ENCODE measurements at regions not wholly inside any gene's neighbourhood (a gene's known extent, or its start where the extent isn't known, plus 50 kb on each side); places are given as distances from the start of the nearest gene placed in this dataset.
A peak's percentile ranks its signal among the peaks of the same experiment; 100 is the strongest.

DNA sequence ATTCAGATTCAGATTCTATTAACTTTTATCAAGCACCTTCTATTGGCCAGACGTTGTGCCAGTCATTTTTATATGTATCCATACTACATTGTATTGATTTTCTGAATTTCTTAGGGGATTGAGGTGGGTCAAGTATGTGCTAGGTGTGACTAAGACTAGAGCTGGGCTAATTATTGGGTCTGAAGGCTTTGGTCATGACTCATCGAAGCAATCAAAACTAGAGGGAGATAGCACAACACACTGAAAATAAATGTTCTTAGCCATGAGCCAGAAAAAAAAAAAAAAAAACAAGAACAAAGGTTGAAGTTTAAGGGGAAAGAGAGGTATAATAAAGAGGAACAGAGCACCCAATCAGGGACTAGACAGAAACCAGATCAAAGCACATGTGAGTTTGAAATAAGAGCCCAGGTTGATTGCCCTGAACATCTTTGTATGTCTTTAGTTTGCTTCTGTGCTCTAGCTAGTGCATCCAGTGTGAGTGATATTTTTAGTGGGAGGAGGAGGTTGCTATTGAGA, 171.6 kb upstream of the FOXP2 start:
- 68 to 69% methylated on average over 2 of the region's 2 CpGs for WGBS, 2 experiments (ENCODE audit: low coverage in 1 of 2, low lambda C conversion rate in 2 of 2, missing lambda C conversion rate in 2 of 2)
- in situ Hi-C loops (cut with MboI): no loop called here
- DNase-seq: peak; percentile 12

DNA sequence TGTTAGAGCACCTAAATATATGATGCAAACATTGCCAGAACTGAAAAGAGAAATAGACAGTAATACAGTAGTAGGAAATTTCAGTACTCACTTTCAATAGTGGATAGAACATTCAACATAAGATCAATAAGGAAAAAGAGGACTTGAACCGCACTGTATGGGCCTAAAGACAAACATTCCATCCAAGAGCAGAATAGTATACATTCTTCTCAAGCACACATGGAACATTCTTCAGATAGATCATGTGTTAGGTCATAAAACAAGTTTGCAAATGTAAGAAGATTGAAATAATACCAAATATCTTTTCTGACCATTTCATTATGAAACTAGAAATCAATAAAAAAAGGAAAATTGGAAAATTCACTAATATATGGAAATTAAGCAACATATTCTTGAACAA, 185.4 kb upstream of the FOXP2 start:
- DNase-seq: no peak
- H4K20me1 ChIP-seq (ENCODE audit: insufficient read depth): no peaks in the 10 kb centered on the region

More for the DNA sequence above, 171.6 kb upstream of the FOXP2 start:
- no peak overlapping the region for H3K4me2 ChIP-seq (ENCODE audit: unreplicated experiment)
- H3K4me3 ChIP-seq: no peak overlapping the region
- no peaks in the 10 kb centered on the region for H3K9me3 ChIP-seq (ENCODE audit: low read depth)
- no peak overlapping the region for H3K27ac ChIP-seq
- no peaks in the 10 kb centered on the region for H3K9me2 ChIP-seq (ENCODE audit: insufficient read depth)
- H3K27me3 ChIP-seq (replicated peaks; ENCODE audit: insufficient read depth): no peaks in the 10 kb centered on the region
- no peak for TF ChIP-seq EZH2phosphoT487 (IDR thresholded peaks at IDR 0.05; ENCODE audit: insufficient read depth, low read depth)
- TF ChIP-seq EZH2 (IDR thresholded peaks at IDR 0.05; ENCODE audit: insufficient read depth, poor library complexity, severe bottlenecking): no peak
- no peak overlapping the region for H2AFZ ChIP-seq
- no peaks in the 10 kb centered on the region for H4K20me1 ChIP-seq (ENCODE audit: insufficient read depth)
- H3K36me3 ChIP-seq (ENCODE audit: low read depth): no peaks in the 10 kb centered on the region
- 0 out of 2 replicates have a peak, but pooled peaks cover 5% of the 10 kb centered on the region for H3K4me1 ChIP-seq (ENCODE audit: insufficient read depth)
- no peaks in the 10 kb centered on the region for H3F3A ChIP-seq (ENCODE audit: insufficient read depth)
- H3K9ac ChIP-seq: no peak overlapping the region
- H3K79me2 ChIP-seq (ENCODE audit: insufficient read depth): no peaks in the 10 kb centered on the region

DNA sequence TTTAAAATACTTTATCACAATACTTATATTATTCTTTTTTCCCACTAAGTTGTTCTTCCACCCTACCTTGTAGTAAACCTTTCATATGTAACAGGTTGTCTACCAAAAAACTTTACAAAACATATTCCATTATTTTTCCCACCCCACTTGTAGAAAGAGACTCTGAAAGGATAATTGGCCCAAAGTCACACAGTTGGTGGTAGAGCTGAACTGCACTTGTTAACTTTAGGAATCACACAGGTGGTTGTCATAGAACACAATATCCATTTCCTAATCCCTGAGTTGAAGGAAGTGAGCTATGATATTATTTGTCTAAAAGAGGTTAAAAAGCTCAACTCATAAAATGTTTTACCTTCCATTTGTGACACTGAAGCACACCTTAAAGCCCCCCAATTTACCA, 188.8 kb upstream of the FOXP2 start:
- no peak overlapping the region for H3K9ac ChIP-seq
- in situ Hi-C loops (cut with MboI): no loop called here
- TF ChIP-seq EZH2phosphoT487 (IDR thresholded peaks at IDR 0.05; ENCODE audit: insufficient read depth, low read depth): no peak
- TF ChIP-seq EZH2 (IDR thresholded peaks at IDR 0.05; ENCODE audit: insufficient read depth, poor library complexity, severe bottlenecking): no peak

More for the DNA sequence above, 185.4 kb upstream of the FOXP2 start:
- H3K9me2 ChIP-seq (ENCODE audit: insufficient read depth): no peaks in the 10 kb centered on the region
- no peaks in the 10 kb centered on the region for H3F3A ChIP-seq (ENCODE audit: insufficient read depth)
- H3K4me3 ChIP-seq: no peak overlapping the region
- WGBS, 2 experiments (ENCODE audit: low coverage in 1 of 2, low lambda C conversion rate in 2 of 2, missing lambda C conversion rate in 2 of 2): 85 to 96% methylated on average over 1 of the region's 1 CpG
- no peak overlapping the region for H3K27ac ChIP-seq
- no peak overlapping the region for H3K4me2 ChIP-seq (ENCODE audit: unreplicated experiment)
- H3K27me3 ChIP-seq (replicated peaks; ENCODE audit: insufficient read depth): no peaks in the 10 kb centered on the region
- in situ Hi-C loops (cut with MboI): no loop called here
- H3K9ac ChIP-seq: no peak overlapping the region
- no peaks in the 10 kb centered on the region for H3K79me2 ChIP-seq (ENCODE audit: insufficient read depth)
- H3K36me3 ChIP-seq (ENCODE audit: low read depth): no peaks in the 10 kb centered on the region
- H3K9me3 ChIP-seq (ENCODE audit: low read depth): no peaks in the 10 kb centered on the region
- H2AFZ ChIP-seq: no peak overlapping the region
- TF ChIP-seq EZH2phosphoT487 (IDR thresholded peaks at IDR 0.05; ENCODE audit: insufficient read depth, low read depth): no peak
- TF ChIP-seq EZH2 (IDR thresholded peaks at IDR 0.05; ENCODE audit: insufficient read depth, poor library complexity, severe bottlenecking): no peak
- no peaks in the 10 kb centered on the region; the same call in 1 of the 2 replicates for H3K4me1 ChIP-seq (ENCODE audit: insufficient read depth)

DNA sequence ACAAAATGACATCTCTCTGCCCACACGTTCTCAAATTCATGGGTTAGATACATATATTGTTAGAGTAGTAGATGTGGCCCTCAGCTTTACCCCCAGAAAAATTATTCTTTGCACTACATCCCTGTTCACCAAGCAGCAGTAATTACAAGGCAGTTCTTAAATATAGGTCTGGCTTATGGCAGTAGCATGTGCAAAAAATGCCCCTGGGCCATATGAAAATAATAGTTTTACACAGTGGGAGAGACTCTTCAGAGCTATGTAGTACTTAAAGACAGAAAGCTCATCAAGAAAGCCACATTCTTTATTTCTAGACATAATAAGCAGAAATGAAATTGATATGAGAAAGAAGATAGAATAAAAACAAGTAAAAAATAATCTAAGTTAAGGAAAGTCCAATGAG, 196.3 kb upstream of the FOXP2 start:
- Histone ChIP-seq H3K4me1 (ENCODE audit: insufficient read depth) (no peaks in the 10 kb centered on the region), H2AFZ (no peak overlapping the region), H3K79me2 (ENCODE audit: insufficient read depth) (no peaks in the 10 kb centered on the region), H3K9me3 (ENCODE audit: low read depth) (no peaks in the 10 kb centered on the region), H3K9ac (no peak overlapping the region), H3K9me2 (ENCODE audit: insufficient read depth) (no peaks in the 10 kb centered on the region), H3F3A (ENCODE audit: insufficient read depth) (no peaks in the 10 kb centered on the region), H3K4me2 (ENCODE audit: unreplicated experiment) (no peak overlapping the region), H3K27me3 (replicated peaks; ENCODE audit: insufficient read depth) (no peaks in the 10 kb centered on the region), H3K27ac (no peak overlapping the region), H3K36me3 (ENCODE audit: low read depth) (no peaks in the 10 kb centered on the region), H4K20me1 (ENCODE audit: insufficient read depth) (no peaks in the 10 kb centered on the region), H3K4me3 (no peak overlapping the region)
- DNase-seq: no peak
- TF ChIP-seq EZH2 (IDR thresholded peaks at IDR 0.05; ENCODE audit: insufficient read depth, poor library complexity, severe bottlenecking) (no peak), EZH2phosphoT487 (IDR thresholded peaks at IDR 0.05; ENCODE audit: insufficient read depth, low read depth) (no peak)
- in situ Hi-C loops (cut with MboI): no loop called here
- 62 to 65% methylated on average over 1 of the region's 1 CpG for WGBS, 2 experiments (ENCODE audit: low coverage in 1 of 2, low lambda C conversion rate in 2 of 2, missing lambda C conversion rate in 2 of 2)

More for the DNA sequence above, 188.8 kb upstream of the FOXP2 start:
- no peaks in the 10 kb centered on the region for H3K9me3 ChIP-seq (ENCODE audit: low read depth)
- H3K36me3 ChIP-seq (ENCODE audit: low read depth): no peaks in the 10 kb centered on the region
- no peaks in the 10 kb centered on the region for H3K79me2 ChIP-seq (ENCODE audit: insufficient read depth)
- no peaks in the 10 kb centered on the region for H4K20me1 ChIP-seq (ENCODE audit: insufficient read depth)
- H3K4me2 ChIP-seq (ENCODE audit: unreplicated experiment): no peak overlapping the region
- H3K27me3 ChIP-seq (replicated peaks; ENCODE audit: insufficient read depth): no peaks in the 10 kb centered on the region
- no peaks in the 10 kb centered on the region for H3F3A ChIP-seq (ENCODE audit: insufficient read depth)
- H3K4me3 ChIP-seq: no peak overlapping the region
- DNase-seq: no peak
- no peak overlapping the region for H3K27ac ChIP-seq
- H3K9me2 ChIP-seq (ENCODE audit: insufficient read depth): no peaks in the 10 kb centered on the region
- H2AFZ ChIP-seq: no peak overlapping the region
- no peaks in the 10 kb centered on the region; the same call in 1 of the 2 replicates for H3K4me1 ChIP-seq (ENCODE audit: insufficient read depth)
